ENCODE measurements at regions not wholly inside any gene's neighbourhood (a gene's known extent, or its start where the extent isn't known, plus 50 kb on each side); places are given as distances from the start of the nearest gene placed in this dataset.

- intact Hi-C loops (cut with DNase I), result no loop called here
- Histone ChIP-seq H3K4me1 (no peaks in the 10 kb centered on the region), H3K36me3 (no peaks in the 10 kb centered on the region), H3K9me3 (no peaks in the 10 kb centered on the region), H3K27me3 (no peaks in the 10 kb centered on the region), H3K27ac (no peak overlapping the region), H3K4me3 (no peak overlapping the region)
- DNase-seq, result no peak
- ATAC-seq, result no peak
- TF ChIP-seq CTCF (IDR thresholded peaks at IDR 0.05), result no peak
Observed at GRCh38 chr16:64116151-64116550, 1005.7 kb downstream of the CDH11 start.

- Histone ChIP-seq H3K4me3 (no peak overlapping the region), H3K9me3 (no peaks in the 10 kb centered on the region), H3K27ac (no peak overlapping the region), H3K4me1 (no peaks in the 10 kb centered on the region), H3K36me3 (no peaks in the 10 kb centered on the region), H3K27me3 (no peaks in the 10 kb centered on the region)
- TF ChIP-seq CTCF (IDR thresholded peaks at IDR 0.05), result no peak
- ATAC-seq (no peak), DNase-seq (no peak)
- intact Hi-C loops (cut with DNase I), result no loop called here
Observed at GRCh38 chr16:64109241-64109640, 1012.6 kb downstream of the CDH11 start.

GRCh38 chr16:64102654-64103053 is 1019.2 kb downstream of the CDH11 start:
- Histone ChIP-seq H3K27me3 (no peaks in the 10 kb centered on the region), H3K36me3 (no peaks in the 10 kb centered on the region), H3K4me3 (no peak overlapping the region), H3K4me1 (no peaks in the 10 kb centered on the region), H3K27ac (no peak overlapping the region), H3K9me3 (no peaks in the 10 kb centered on the region)
- no peak for ATAC-seq
- DNase-seq, result no peak
- no peak for TF ChIP-seq CTCF (IDR thresholded peaks at IDR 0.05)
- intact Hi-C loops (cut with DNase I), result no loop called here

- Histone ChIP-seq H3K27me3 (no peaks in the 10 kb centered on the region), H3K4me1 (no peaks in the 10 kb centered on the region), H3K36me3 (no peaks in the 10 kb centered on the region), H3K9me3 (no peaks in the 10 kb centered on the region), H3K27ac (no peak overlapping the region), H3K4me3 (no peak overlapping the region)
- no peak for ATAC-seq
- TF ChIP-seq CTCF (IDR thresholded peaks at IDR 0.05), result no peak
- DNase-seq, result no peak
- intact Hi-C loops (cut with DNase I), result no loop called here
Observed at GRCh38 chr16:64098451-64098850, 1023.4 kb downstream of the CDH11 start.

- H3K27ac ChIP-seq, result no peak overlapping the region
- ATAC-seq (no peak), DNase-seq (no peak)
- intact Hi-C loops (cut with DNase I), result no loop called here
- no peak overlapping the region for H3K4me3 ChIP-seq
- H3K27me3 ChIP-seq, result no peaks in the 10 kb centered on the region
- no peak for TF ChIP-seq CTCF (IDR thresholded peaks at IDR 0.05)
- H3K9me3 ChIP-seq, result no peaks in the 10 kb centered on the region
- no peaks in the 10 kb centered on the region for H3K36me3 ChIP-seq
- H3K4me1 ChIP-seq, result no peaks in the 10 kb centered on the region
Observed at GRCh38 chr16:64096689-64097088, 1025.2 kb downstream of the CDH11 start.

- ATAC-seq (no peak), DNase-seq (no peak)
- H3K36me3 ChIP-seq, result no peaks in the 10 kb centered on the region
- H3K27me3 ChIP-seq, result no peaks in the 10 kb centered on the region
- intact Hi-C loops (cut with DNase I), result no loop called here
- TF ChIP-seq CTCF (IDR thresholded peaks at IDR 0.05), result no peak
- H3K4me3 ChIP-seq, result no peak overlapping the region
- H3K9me3 ChIP-seq, result no peaks in the 10 kb centered on the region
- no peak overlapping the region for H3K27ac ChIP-seq
- H3K4me1 ChIP-seq, result no peaks in the 10 kb centered on the region
Observed at GRCh38 chr16:64094992-64095634, 1026.8 kb downstream of the CDH11 start.

Data from upper lobe of right lung (tissue), 1 donor.